Hematopoietic multipotent progenitor cell treated with erythropoietin and hydrocortisone succinate and interleukin-3 and kit ligand, for 17 days (in vitro differentiated cells): ENCODE measurements at regions not wholly inside any gene's neighbourhood (a gene's known extent, or its start where the extent isn't known, plus 50 kb on each side); places are given as distances from the start of the nearest gene placed in this dataset.

Experiments
- DNase-seq: peaks from one replicate; pipeline ENCODE4 v3.0.0-alpha.2; 2015; ENCODE audit warnings: low spot score

GRCh38 chr2:15883684-15884083 is 56.7 kb upstream of the MYCN start:
- DNase-seq: no peak

GRCh38 chr2:15884790-15885189 is 55.6 kb upstream of the MYCN start:
- no peak for DNase-seq

- DNase-seq: no peak
These were observed 54.1 kb upstream of the MYCN start for GRCh38 chr2:15886231-15886630.

- no peak for DNase-seq
These were observed 50.8 kb upstream of the MYCN start for GRCh38 chr2:15889442-15890123.

GRCh38 chr2:15890124-15890754 is 50.1 kb upstream of the MYCN start:
- no peak for DNase-seq
